Transverse colon (tissue), 4 donors: ENCODE measurements at regions not wholly inside any gene's neighbourhood (a gene's known extent, or its start where the extent isn't known, plus 50 kb on each side); places are given as distances from the start of the nearest gene placed in this dataset.

Experiments used
- DNase-seq: peaks from one replicate; pipeline ENCODE4 v3.0.0-alpha.2; 2019
- H3K27ac ChIP-seq, 4 donors: fragments of 200-600 bp; sonication (generic); 2 replicates each; pipeline ENCODE4 v1.5.1; 2016 to 2018; ENCODE audit warnings: inconsistent platforms in 4 of 4
- H3K27me3 ChIP-seq: fragments of 200-600 bp; sonication (generic); 2 replicates; pipeline ENCODE4 v1.5.1; 2017; ENCODE audit warnings: inconsistent platforms
- H3K36me3 ChIP-seq, 4 donors: fragments of 200-600 bp; sonication (generic); 2 replicates each; pipeline ENCODE4 v1.5.1; 2017 to 2019; ENCODE audit warnings: inconsistent platforms in 4 of 4
- H3K4me1 ChIP-seq, 4 donors: fragments of 200-600 bp; sonication (generic); 2 replicates each; pipeline ENCODE4 v1.5.1; 2017 to 2020; ENCODE audit warnings: inconsistent platforms in 4 of 4
- H3K4me3 ChIP-seq, 4 donors: fragments of 200-600 bp; sonication (generic); 1 replicate in 1 of 4; 2 replicates in 3 of 4; pipeline versions ENCODE4 v1.5.1 to v1.6.1; 2017 to 2019; ENCODE audit warnings: inconsistent platforms in 4 of 4
- H3K9me3 ChIP-seq, 2 donors: fragments of 200-600 bp; sonication (generic); 2 replicates each; pipeline ENCODE4 v1.5.1; 2017 to 2019; ENCODE audit warnings: inconsistent platforms in 2 of 2
- CTCF ChIP-seq, 5 experiments: fragments of 200-600 bp in 3 of 5; fragments of 450-650 bp in 2 of 5; sonication (generic) in 3 of 5; IDR thresholded peaks; 1 replicate in 2 of 5; 2 replicates in 3 of 5; pipeline ENCODE4 v1.5.1; 2016 to 2017; ENCODE audit warnings: antibody characterized with exemption in 5 of 5, inconsistent platforms in 3 of 5, mild to moderate bottlenecking in 2 of 5, moderate library complexity in 1 of 5
- EP300 ChIP-seq: sonication (generic); formaldehyde crosslinking; IDR thresholded peaks from one replicate; pipeline ENCODE4 v1.6.1; 2017; ENCODE audit warnings: antibody characterized with exemption, low read depth
- POLR2A ChIP-seq: fragments of 450-650 bp; IDR thresholded peaks from one replicate; pipeline ENCODE4 v1.6.1; 2016; ENCODE audit warnings: antibody characterized with exemption, mild to moderate bottlenecking, moderate library complexity
- POLR2AphosphoS5 ChIP-seq, 3 donors: sonication (generic); formaldehyde crosslinking; IDR thresholded peaks; one replicate each; pipeline ENCODE4 v1.6.1; 2016; ENCODE audit warnings: antibody characterized with exemption in 3 of 3
- WGBS, 2 donors: methylation state at CpG; one replicate each; pipeline ENCODE4 v1.1.5; 2018; ENCODE audit warnings: low coverage in 1 of 2; 5-methylcytosine and 5-hydroxymethylcytosine counted together
- in situ Hi-C, 4 donors: fragments of 200-750 bp; cut with MboI; loops; one replicate each; pipeline versions ENCODE4 v1.15.0 to v1.15.1; 2017; ENCODE audit warnings: low sequenced_read_pairs in 3 of 4, low pct_ligation_motif_present in 1 of 4, low pct_unique_long_range_greater_than_20kb in 1 of 4
- intact Hi-C: fragments of 100-400 bp; cut with DNase I; formaldehyde crosslinking; loops from one replicate; pipeline ENCODE4 v1.15.1; 2023; ENCODE audit warnings: low total_unique reads

- Histone ChIP-seq H3K4me1 (no peaks in the 10 kb centered on the region), H3K27me3 (peaks cover 11% of the 10 kb centered on the region), H3K4me3 (no peak overlapping the region), H3K9me3 (no peaks in the 10 kb centered on the region), H3K27ac (no peak overlapping the region), H3K36me3 (no peaks in the 10 kb centered on the region)
- WGBS, 2 donors = 35% methylated on average over 1 of the region's 1 CpG; no CpG with 5 or more reads in 1 of the 2 donors
- in situ Hi-C loops = no loop called here
- TF ChIP-seq EP300 (no peak), CTCF (IDR thresholded peaks at IDR 0.05) (no peak), POLR2AphosphoS5 (IDR thresholded peaks at IDR 0.05) (no peak)
- intact Hi-C loops = no loop called here
- DNase-seq = no peak
Observed at GRCh38 chr22:27064386-27064785, 407.0 kb downstream of the MIAT start.

DNA sequence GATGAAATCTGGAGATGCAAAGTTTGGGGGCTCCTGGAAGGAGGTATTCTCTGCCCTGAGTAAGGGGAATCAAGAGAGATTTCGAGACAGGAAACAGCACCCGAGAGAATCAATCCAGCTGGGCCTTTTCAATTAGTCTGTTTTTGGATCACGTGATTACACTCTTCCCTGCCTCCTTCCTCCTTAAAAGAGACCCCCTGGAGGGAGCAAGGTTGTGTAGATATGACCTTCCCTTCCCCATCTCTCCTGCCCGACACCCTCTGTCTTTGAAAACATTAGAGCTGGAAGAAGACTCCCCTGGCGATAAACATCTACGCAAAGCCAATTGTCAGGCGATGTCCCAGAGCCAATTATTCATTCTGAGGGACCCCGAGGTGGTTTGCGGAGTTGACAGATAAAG is 407.9 kb downstream of the MIAT start:
- WGBS, 2 donors = 18 to 38% methylated on average over 2 to 9 of the region's 9 CpGs
- H3K27me3 ChIP-seq = peaks cover 11% of the 10 kb centered on the region
- H3K36me3 ChIP-seq = no peaks in the 10 kb centered on the region
- TF ChIP-seq POLR2A (no peak), EP300 (no peak), CTCF (IDR thresholded peaks at IDR 0.05) (no peak), POLR2AphosphoS5 (IDR thresholded peaks at IDR 0.05) (no peak)
- no peaks in the 10 kb centered on the region for H3K9me3 ChIP-seq
- no peak overlapping the region for H3K4me3 ChIP-seq
- in situ Hi-C loops = no loop called here
- intact Hi-C loops = no loop called here
- no peak overlapping the region for H3K27ac ChIP-seq
- DNase-seq = no peak
- H3K4me1 ChIP-seq = no peaks in the 10 kb centered on the region

DNA sequence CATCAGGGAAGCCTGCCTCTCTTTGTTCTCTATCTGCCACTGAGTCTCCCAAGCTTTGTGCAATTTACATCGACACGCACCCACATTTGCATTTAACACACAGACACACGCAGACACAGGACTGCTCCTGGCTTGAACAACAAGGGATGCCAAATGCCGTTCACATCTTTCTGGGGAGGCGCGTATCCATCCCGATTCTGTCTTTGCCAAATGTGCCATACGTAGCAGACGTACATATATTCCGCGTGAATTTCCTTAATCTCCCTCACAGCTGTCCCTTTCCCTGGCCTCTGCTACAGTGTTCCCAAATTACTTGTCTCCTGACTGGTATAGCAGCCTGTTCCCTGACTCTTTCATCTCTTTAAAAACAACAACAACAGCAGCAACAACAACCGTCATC is 409.5 kb downstream of the MIAT start:
- in situ Hi-C loops (no loop called here), intact Hi-C loops (no loop called here)
- Histone ChIP-seq H3K4me3 (no peak overlapping the region), H3K27me3 (peaks cover 14% of the 10 kb centered on the region), H3K36me3 (no peaks in the 10 kb centered on the region), H3K9me3 (no peaks in the 10 kb centered on the region), H3K4me1 (no peaks in the 10 kb centered on the region), H3K27ac (no peak overlapping the region)
- no peak for TF ChIP-seq EP300
- TF ChIP-seq POLR2AphosphoS5 (IDR thresholded peaks at IDR 0.05) = no peak
- no peak for TF ChIP-seq CTCF (IDR thresholded peaks at IDR 0.05)
- TF ChIP-seq POLR2A = no peak
- 79 to 90% methylated on average over 3 to 12 of the region's 12 CpGs for WGBS, 2 donors
- no peak for DNase-seq

GRCh38 chr22:27068121-27068520 is 410.7 kb downstream of the MIAT start:
- no peaks in the 10 kb centered on the region for H3K36me3 ChIP-seq
- DNase-seq = no peak
- in situ Hi-C loops (no loop called here), intact Hi-C loops (no loop called here)
- H3K27me3 ChIP-seq = peaks cover 14% of the 10 kb centered on the region
- TF ChIP-seq POLR2A = no peak
- no peak for TF ChIP-seq POLR2AphosphoS5 (IDR thresholded peaks at IDR 0.05)
- TF ChIP-seq EP300 = no peak
- TF ChIP-seq CTCF (IDR thresholded peaks at IDR 0.05) = no peak
- no peaks in the 10 kb centered on the region for H3K9me3 ChIP-seq
- H3K4me1 ChIP-seq = no peaks in the 10 kb centered on the region
- no peak overlapping the region for H3K4me3 ChIP-seq
- H3K27ac ChIP-seq = no peak overlapping the region
